B cell (primary cell): ENCODE measurements at regions not wholly inside any gene's neighbourhood (a gene's known extent, or its start where the extent isn't known, plus 50 kb on each side); places are given as distances from the start of the nearest gene placed in this dataset.

Source experiments
- ATAC-seq: fragments of 200-7000 bp; cut with Tn5 transposase; one replicate; pipeline ENCODE4 v1.10.0; 2021; ENCODE audit warnings: low read depth, mild to moderate bottlenecking, moderate number of reproducible peaks, moderate library complexity
- CTCF ChIA-PET: fragments of 350-600 bp; sonication (Branson Sonifier 250); formaldehyde crosslinking; loops from one replicate; lab custom pipeline; 2021; ENCODE audit warnings: antibody characterized with exemption, inconsistent platforms; lab: Charles Lee
- POLR2A ChIA-PET: fragments of 350-600 bp; sonication (Branson Sonifier 250); formaldehyde crosslinking; loops from one replicate; lab custom pipeline; 2021; ENCODE audit warnings: antibody characterized with exemption; lab: Charles Lee
- DNase-seq: peaks from one replicate; pipeline ENCODE4 v3.0.0; 2013
- H2AFZ ChIP-seq: 2 replicates; pipeline ENCODE4 v1.6.1; 2012; ENCODE audit warnings: mild to moderate bottlenecking, low read depth, low read length; ENCODE audit not compliant: insufficient read depth, poor library complexity, severe bottlenecking
- H3K27ac ChIP-seq, 2 donors: 1 replicate in 1 of 2; 2 replicates in 1 of 2; pipeline ENCODE4 v1.5.1; 2012 to 2013; ENCODE audit warnings: low read length in 2 of 2, mild to moderate bottlenecking in 2 of 2, moderate library complexity in 1 of 2
- H3K27me3 ChIP-seq, 4 experiments: fragments of 200-600 bp in 1 of 4; sonication (generic) in 1 of 4; replicated peaks in 1 of 4; 1 replicate in 2 of 4; 2 replicates in 2 of 4; pipeline versions ENCODE4 v1.6.1 to v1.7.0; 2013 to 2016; ENCODE audit warnings: low read length in 3 of 4, mild to moderate bottlenecking in 2 of 4, mixed read lengths in 1 of 4, moderate library complexity in 1 of 4; ENCODE audit not compliant: insufficient read depth in 4 of 4, control insufficient read depth in 3 of 4; ENCODE audit errors: control extremely low read depth in 1 of 4
- H3K36me3 ChIP-seq, 2 experiments: replicated peaks in 1 of 2; 1 replicate in 1 of 2; 2 replicates in 1 of 2; pipeline versions ENCODE4 v1.6.1 to v1.7.1; 2013; ENCODE audit warnings: low read length in 1 of 2; ENCODE audit not compliant: insufficient read depth in 2 of 2, control insufficient read depth in 1 of 2; ENCODE audit errors: control extremely low read depth in 1 of 2, extremely low read depth in 1 of 2
- H3K4me1 ChIP-seq, 2 donors: fragments of 200-600 bp in 1 of 2; sonication (generic) in 1 of 2; 1 replicate in 1 of 2; 2 replicates in 1 of 2; pipeline versions ENCODE4 v1.5.1 to v1.6.1; 2013 to 2017; ENCODE audit warnings: low read length in 2 of 2; ENCODE audit not compliant: control insufficient read depth in 2 of 2, insufficient read depth in 2 of 2
- H3K4me2 ChIP-seq: replicated peaks from 2 replicates; pipeline ENCODE3; 2012; ENCODE audit warnings: mild to moderate bottlenecking, low read depth, low read length; ENCODE audit not compliant: poor library complexity, severe bottlenecking
- H3K4me3 ChIP-seq, 5 experiments: fragments of 200-600 bp in 1 of 5; sonication (generic) in 1 of 5; 1 replicate in 3 of 5; 2 replicates in 2 of 5; pipeline versions ENCODE4 v1.5.1 to v1.7.0; 2011 to 2016; ENCODE audit warnings: low read length in 4 of 5, mild to moderate bottlenecking in 4 of 5, low read depth in 2 of 5, control low read depth in 1 of 5, moderate library complexity in 1 of 5; ENCODE audit not compliant: insufficient read depth in 1 of 5; ENCODE audit errors: control extremely low read depth in 1 of 5, extremely low read depth in 1 of 5
- H3K79me2 ChIP-seq: fragments of 200-600 bp; sonication (generic); one replicate; pipeline ENCODE4 v1.6.0; 2016; ENCODE audit warnings: low read length; ENCODE audit not compliant: control insufficient read depth, insufficient read depth
- H3K9ac ChIP-seq: fragments of 200-600 bp; sonication (generic); 2 replicates; pipeline ENCODE4 v1.6.1; 2017; ENCODE audit warnings: mild to moderate bottlenecking, low read length, moderate library complexity
- H3K9me3 ChIP-seq, 3 donors: one replicate each; pipeline versions ENCODE4 v1.6.1 to v1.7.1; 2013; ENCODE audit warnings: low read length in 2 of 3; ENCODE audit not compliant: control insufficient read depth in 2 of 3, insufficient read depth in 1 of 3; ENCODE audit errors: control extremely low read depth in 1 of 3
- H4K20me1 ChIP-seq: 2 replicates; pipeline ENCODE4 v1.6.0; 2012; ENCODE audit warnings: mild to moderate bottlenecking, low read length; ENCODE audit not compliant: insufficient read depth, control insufficient read depth, poor library complexity, severe bottlenecking
- H3K27ac Mint-ChIP-seq: one replicate; pipeline ENCODE4 v1.8.0; 2021; ENCODE audit warnings: mixed read lengths
- H3K27me3 Mint-ChIP-seq: one replicate; pipeline ENCODE4 v1.8.0; 2021; ENCODE audit warnings: mixed read lengths
- H3K4me1 Mint-ChIP-seq: one replicate; pipeline ENCODE4 v1.8.0; 2021; ENCODE audit warnings: mixed read lengths
- H3K4me3 Mint-ChIP-seq: one replicate; pipeline ENCODE4 v1.8.0; 2021; ENCODE audit warnings: mixed read lengths
- H3K9me3 Mint-ChIP-seq: one replicate; pipeline ENCODE4 v1.8.0; 2022; ENCODE audit warnings: mixed read lengths; ENCODE audit not compliant: insufficient read depth
- CTCF ChIP-seq: fragments of 200-600 bp; IDR thresholded peaks from one replicate; pipeline ENCODE4 v1.8.0; 2022; ENCODE audit warnings: antibody characterized with exemption, mild to moderate bottlenecking
- EZH2 ChIP-seq: IDR thresholded peaks from 2 replicates; pipeline ENCODE4 v1.6.1; 2012; ENCODE audit warnings: borderline replicate concordance, low read depth, mild to moderate bottlenecking, moderate library complexity, low read length; ENCODE audit not compliant: insufficient read depth, poor library complexity, severe bottlenecking
- WGBS: methylation state at CpG from one replicate; pipeline ENCODE4 v1.1.5; 2013; ENCODE audit warnings: missing lambda C conversion rate; ENCODE audit not compliant: insufficient coverage; 5-methylcytosine and 5-hydroxymethylcytosine counted together
- intact Hi-C: fragments of 100-400 bp; cut with micrococcal nuclease; formaldehyde crosslinking; loops from one replicate; pipeline ENCODE4 v1.10.0; 2022

- TF ChIP-seq CTCF (no peak), EZH2 (no peak)
- ChIA-PET CTCF (no interaction called here), POLR2A (no interaction called here)
- Mint-ChIP-seq H3K27me3 (peaks cover 29% of the 10 kb centered on the region), H3K27ac (no peak overlapping the region), H3K9me3 (no peaks in the 10 kb centered on the region), H3K4me1 (no peaks in the 10 kb centered on the region), H3K4me3 (no peak overlapping the region)
- no peak overlapping the region for H3K4me3 ChIP-seq
- no peaks in the 10 kb centered on the region for H3K4me1 ChIP-seq
- no peaks in the 10 kb centered on the region for H3K27me3 ChIP-seq
- no peaks in the 10 kb centered on the region for H3K36me3 ChIP-seq
- no peak overlapping the region for H3K9ac ChIP-seq
- ATAC-seq, result no peak
- H3K9me3 ChIP-seq, result no peaks in the 10 kb centered on the region
- no peaks in the 10 kb centered on the region for H4K20me1 ChIP-seq
- no peak for DNase-seq
- WGBS, result 60% methylated on average over 1 of the region's 3 CpGs
- intact Hi-C loops, result no loop called here
- no peak overlapping the region for H3K27ac ChIP-seq
- no peak overlapping the region for H2AFZ ChIP-seq
- H3K79me2 ChIP-seq, result no peaks in the 10 kb centered on the region
- H3K4me2 ChIP-seq, result no peak overlapping the region
These were observed 118.7 kb downstream of the ZNF330 start for GRCh38 chr4:141339391-141339790.

GRCh38 chr4:141339966-141340365 is 119.3 kb downstream of the ZNF330 start:
- Histone ChIP-seq H3K27ac (no peak overlapping the region), H3K9me3 (no peaks in the 10 kb centered on the region), H3K79me2 (no peaks in the 10 kb centered on the region), H3K9ac (no peak overlapping the region), H3K27me3 (no peaks in the 10 kb centered on the region), H3K4me2 (no peak overlapping the region), H3K36me3 (no peaks in the 10 kb centered on the region), H3K4me3 (no peak overlapping the region), H3K4me1 (no peaks in the 10 kb centered on the region), H4K20me1 (no peaks in the 10 kb centered on the region), H2AFZ (no peak overlapping the region)
- Mint-ChIP-seq H3K4me3 (no peak overlapping the region), H3K27ac (no peak overlapping the region), H3K9me3 (no peaks in the 10 kb centered on the region), H3K27me3 (peaks cover 23% of the 10 kb centered on the region), H3K4me1 (no peaks in the 10 kb centered on the region)
- ChIA-PET CTCF (no interaction called here), POLR2A (no interaction called here)
- TF ChIP-seq EZH2, result no peak
- TF ChIP-seq CTCF, result no peak
- DNase-seq (no peak), ATAC-seq (no peak)
- intact Hi-C loops, result no loop called here
